ENCODE measurements at regions not wholly inside any gene's neighbourhood (a gene's known extent, or its start where the extent isn't known, plus 50 kb on each side); places are given as distances from the start of the nearest gene placed in this dataset.

DNA sequence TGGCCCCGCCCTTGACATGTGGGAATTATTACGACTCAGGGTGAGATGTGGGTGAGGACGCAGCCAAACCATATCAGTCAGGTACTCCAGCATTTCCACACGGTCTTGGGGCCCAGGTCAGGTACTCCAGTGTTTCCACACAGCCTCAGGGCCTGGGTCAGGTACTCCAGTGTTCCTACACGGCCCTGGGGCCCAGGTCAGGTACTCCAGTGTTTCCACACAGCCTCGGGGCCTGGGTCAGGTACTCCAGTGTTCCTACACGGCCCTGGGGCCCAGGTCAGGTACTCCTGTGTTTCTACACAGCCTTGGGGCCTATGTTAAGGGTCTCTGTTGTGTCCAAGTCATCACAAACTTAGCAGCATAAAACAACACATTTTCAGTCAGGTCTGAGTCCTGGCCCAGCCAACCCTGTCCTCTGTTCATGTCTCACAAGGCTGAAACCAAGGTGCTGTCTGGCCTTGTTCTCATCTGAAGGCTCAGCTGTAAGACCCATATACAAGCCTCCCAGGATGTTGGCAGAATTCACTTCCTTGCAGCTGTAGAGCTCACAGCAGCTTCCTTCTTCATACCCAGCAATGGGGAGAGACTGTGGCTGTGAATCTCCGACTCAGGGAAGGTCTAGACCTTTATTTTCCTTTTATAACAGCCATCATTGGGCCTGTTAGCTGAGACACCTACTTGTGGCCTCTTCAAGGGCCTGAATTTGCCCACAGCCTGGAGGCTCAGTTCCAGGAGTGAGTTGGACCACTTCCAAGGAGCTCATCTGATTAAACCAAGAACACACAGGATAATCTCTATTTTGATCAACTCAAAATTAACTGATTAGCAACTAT is 107.6 kb upstream of the SFSWAP start (continued):
- TF ChIP-seq, protein P1, sequence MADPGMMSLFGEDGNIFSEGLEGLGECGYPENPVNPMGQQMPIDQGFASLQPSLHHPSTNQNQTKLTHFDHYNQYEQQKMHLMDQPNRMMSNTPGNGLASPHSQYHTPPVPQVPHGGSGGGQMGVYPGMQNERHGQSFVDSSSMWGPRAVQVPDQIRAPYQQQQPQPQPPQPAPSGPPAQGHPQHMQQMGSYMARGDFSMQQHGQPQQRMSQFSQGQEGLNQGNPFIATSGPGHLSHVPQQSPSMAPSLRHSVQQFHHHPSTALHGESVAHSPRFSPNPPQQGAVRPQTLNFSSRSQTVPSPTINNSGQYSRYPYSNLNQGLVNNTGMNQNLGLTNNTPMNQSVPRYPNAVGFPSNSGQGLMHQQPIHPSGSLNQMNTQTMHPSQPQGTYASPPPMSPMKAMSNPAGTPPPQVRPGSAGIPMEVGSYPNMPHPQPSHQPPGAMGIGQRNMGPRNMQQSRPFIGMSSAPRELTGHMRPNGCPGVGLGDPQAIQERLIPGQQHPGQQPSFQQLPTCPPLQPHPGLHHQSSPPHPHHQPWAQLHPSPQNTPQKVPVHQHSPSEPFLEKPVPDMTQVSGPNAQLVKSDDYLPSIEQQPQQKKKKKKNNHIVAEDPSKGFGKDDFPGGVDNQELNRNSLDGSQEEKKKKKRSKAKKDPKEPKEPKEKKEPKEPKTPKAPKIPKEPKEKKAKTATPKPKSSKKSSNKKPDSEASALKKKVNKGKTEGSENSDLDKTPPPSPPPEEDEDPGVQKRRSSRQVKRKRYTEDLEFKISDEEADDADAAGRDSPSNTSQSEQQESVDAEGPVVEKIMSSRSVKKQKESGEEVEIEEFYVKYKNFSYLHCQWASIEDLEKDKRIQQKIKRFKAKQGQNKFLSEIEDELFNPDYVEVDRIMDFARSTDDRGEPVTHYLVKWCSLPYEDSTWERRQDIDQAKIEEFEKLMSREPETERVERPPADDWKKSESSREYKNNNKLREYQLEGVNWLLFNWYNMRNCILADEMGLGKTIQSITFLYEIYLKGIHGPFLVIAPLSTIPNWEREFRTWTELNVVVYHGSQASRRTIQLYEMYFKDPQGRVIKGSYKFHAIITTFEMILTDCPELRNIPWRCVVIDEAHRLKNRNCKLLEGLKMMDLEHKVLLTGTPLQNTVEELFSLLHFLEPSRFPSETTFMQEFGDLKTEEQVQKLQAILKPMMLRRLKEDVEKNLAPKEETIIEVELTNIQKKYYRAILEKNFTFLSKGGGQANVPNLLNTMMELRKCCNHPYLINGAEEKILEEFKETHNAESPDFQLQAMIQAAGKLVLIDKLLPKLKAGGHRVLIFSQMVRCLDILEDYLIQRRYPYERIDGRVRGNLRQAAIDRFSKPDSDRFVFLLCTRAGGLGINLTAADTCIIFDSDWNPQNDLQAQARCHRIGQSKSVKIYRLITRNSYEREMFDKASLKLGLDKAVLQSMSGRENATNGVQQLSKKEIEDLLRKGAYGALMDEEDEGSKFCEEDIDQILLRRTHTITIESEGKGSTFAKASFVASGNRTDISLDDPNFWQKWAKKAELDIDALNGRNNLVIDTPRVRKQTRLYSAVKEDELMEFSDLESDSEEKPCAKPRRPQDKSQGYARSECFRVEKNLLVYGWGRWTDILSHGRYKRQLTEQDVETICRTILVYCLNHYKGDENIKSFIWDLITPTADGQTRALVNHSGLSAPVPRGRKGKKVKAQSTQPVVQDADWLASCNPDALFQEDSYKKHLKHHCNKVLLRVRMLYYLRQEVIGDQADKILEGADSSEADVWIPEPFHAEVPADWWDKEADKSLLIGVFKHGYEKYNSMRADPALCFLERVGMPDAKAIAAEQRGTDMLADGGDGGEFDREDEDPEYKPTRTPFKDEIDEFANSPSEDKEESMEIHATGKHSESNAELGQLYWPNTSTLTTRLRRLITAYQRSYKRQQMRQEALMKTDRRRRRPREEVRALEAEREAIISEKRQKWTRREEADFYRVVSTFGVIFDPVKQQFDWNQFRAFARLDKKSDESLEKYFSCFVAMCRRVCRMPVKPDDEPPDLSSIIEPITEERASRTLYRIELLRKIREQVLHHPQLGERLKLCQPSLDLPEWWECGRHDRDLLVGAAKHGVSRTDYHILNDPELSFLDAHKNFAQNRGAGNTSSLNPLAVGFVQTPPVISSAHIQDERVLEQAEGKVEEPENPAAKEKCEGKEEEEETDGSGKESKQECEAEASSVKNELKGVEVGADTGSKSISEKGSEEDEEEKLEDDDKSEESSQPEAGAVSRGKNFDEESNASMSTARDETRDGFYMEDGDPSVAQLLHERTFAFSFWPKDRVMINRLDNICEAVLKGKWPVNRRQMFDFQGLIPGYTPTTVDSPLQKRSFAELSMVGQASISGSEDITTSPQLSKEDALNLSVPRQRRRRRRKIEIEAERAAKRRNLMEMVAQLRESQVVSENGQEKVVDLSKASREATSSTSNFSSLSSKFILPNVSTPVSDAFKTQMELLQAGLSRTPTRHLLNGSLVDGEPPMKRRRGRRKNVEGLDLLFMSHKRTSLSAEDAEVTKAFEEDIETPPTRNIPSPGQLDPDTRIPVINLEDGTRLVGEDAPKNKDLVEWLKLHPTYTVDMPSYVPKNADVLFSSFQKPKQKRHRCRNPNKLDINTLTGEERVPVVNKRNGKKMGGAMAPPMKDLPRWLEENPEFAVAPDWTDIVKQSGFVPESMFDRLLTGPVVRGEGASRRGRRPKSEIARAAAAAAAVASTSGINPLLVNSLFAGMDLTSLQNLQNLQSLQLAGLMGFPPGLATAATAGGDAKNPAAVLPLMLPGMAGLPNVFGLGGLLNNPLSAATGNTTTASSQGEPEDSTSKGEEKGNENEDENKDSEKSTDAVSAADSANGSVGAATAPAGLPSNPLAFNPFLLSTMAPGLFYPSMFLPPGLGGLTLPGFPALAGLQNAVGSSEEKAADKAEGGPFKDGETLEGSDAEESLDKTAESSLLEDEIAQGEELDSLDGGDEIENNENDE (IDR thresholded peaks at IDR 0.05; ENCODE audit: insufficient replicate concordance, low read length), result no peak
- no peak for TF ChIP-seq GTF2F1 (IDR thresholded peaks at IDR 0.05; ENCODE audit: borderline replicate concordance, low read depth, low read length)
- TF ChIP-seq ASH2L (IDR thresholded peaks at IDR 0.05; ENCODE audit: low read length), result no peak
- TF ChIP-seq TAF7 (optimal IDR thresholded peaks at IDR 0.05; ENCODE audit: borderline replicate concordance, low read depth, low read length), result no peak
- TF ChIP-seq YY1 (IDR thresholded peaks at IDR 0.05; ENCODE audit: low read depth, low read length), result no peak
- TF ChIP-seq RXRA (IDR thresholded peaks at IDR 0.05; ENCODE audit: insufficient read depth, low read depth, low read length), result no peak
- no peak for TF ChIP-seq RBBP5 (IDR thresholded peaks at IDR 0.05; ENCODE audit: borderline replicate concordance, low read depth, low read length)
- no peak for TF ChIP-seq HDAC2 (IDR thresholded peaks at IDR 0.05; ENCODE audit: borderline replicate concordance in 1 of 2, low read depth in 2 of 2, low read length in 2 of 2)
- no peak for TF ChIP-seq SP4 (IDR thresholded peaks at IDR 0.05; ENCODE audit: low read length)
- no peak for TF ChIP-seq BRCA1 (IDR thresholded peaks at IDR 0.05; ENCODE audit: low read depth, low read length)

All from H1 (cell line).